ENCODE measurements at regions not wholly inside any gene's neighbourhood (a gene's known extent, or its start where the extent isn't known, plus 50 kb on each side); places are given as distances from the start of the nearest gene placed in this dataset.

GRCh38 chr12:92462527-92462926 lies 240.3 kb upstream of the PLEKHG7 start:
- TF ChIP-seq POLR2A (IDR thresholded peaks at IDR 0.05), result no peak
- TF ChIP-seq, protein P1, sequence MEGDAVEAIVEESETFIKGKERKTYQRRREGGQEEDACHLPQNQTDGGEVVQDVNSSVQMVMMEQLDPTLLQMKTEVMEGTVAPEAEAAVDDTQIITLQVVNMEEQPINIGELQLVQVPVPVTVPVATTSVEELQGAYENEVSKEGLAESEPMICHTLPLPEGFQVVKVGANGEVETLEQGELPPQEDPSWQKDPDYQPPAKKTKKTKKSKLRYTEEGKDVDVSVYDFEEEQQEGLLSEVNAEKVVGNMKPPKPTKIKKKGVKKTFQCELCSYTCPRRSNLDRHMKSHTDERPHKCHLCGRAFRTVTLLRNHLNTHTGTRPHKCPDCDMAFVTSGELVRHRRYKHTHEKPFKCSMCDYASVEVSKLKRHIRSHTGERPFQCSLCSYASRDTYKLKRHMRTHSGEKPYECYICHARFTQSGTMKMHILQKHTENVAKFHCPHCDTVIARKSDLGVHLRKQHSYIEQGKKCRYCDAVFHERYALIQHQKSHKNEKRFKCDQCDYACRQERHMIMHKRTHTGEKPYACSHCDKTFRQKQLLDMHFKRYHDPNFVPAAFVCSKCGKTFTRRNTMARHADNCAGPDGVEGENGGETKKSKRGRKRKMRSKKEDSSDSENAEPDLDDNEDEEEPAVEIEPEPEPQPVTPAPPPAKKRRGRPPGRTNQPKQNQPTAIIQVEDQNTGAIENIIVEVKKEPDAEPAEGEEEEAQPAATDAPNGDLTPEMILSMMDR (IDR thresholded peaks at IDR 0.05), result no peak

Data from thyroid gland (tissue), 4 donors.